SW480 (cell line): ENCODE measurements at regions not wholly inside any gene's neighbourhood (a gene's known extent, or its start where the extent isn't known, plus 50 kb on each side); places are given as distances from the start of the nearest gene placed in this dataset.
"Not testable (repeated sequence)": the region's sequence is repeated elsewhere in the genome, so short reads cannot be mapped to it uniquely, and the experiment has no call there.

ENCODE experiments used
- DNase-seq: peaks from one replicate; pipeline ENCODE4 v3.0.0-alpha.2; 2016; ENCODE audit warnings: low spot score

GRCh38 chr4:129682586-129682985 is 586.6 kb downstream of the C4orf33 start:
- no peak for DNase-seq

GRCh38 chr4:129707949-129708348 is 612.0 kb downstream of the C4orf33 start:
- DNase-seq: no peak

- DNase-seq: no peak
Observed at GRCh38 chr4:129708784-129709183, 612.8 kb downstream of the C4orf33 start.

- DNase-seq: no peak
Observed at GRCh38 chr4:129738175-129738574, 642.2 kb downstream of the C4orf33 start.

GRCh38 chr4:129747756-129748155 is 651.8 kb downstream of the C4orf33 start:
- DNase-seq: no peak

- DNase-seq: no peak
Observed at GRCh38 chr4:129748991-129749390, 653.0 kb downstream of the C4orf33 start.

GRCh38 chr4:129751646-129752045 is 655.7 kb downstream of the C4orf33 start:
- DNase-seq: no peak

- DNase-seq: no peak
Observed at GRCh38 chr4:129783596-129783995, 687.6 kb downstream of the C4orf33 start.

GRCh38 chr4:129788486-129788885 is 692.5 kb downstream of the C4orf33 start:
- no peak for DNase-seq

- no peak for DNase-seq
Observed at GRCh38 chr4:129804461-129804981, 708.6 kb downstream of the C4orf33 start.

- DNase-seq: no peak
Observed at GRCh38 chr4:129806986-129807385, 711.0 kb downstream of the C4orf33 start.

- no peak for DNase-seq
Observed at GRCh38 chr4:129808242-129808641, 712.3 kb downstream of the C4orf33 start.

- no peak for DNase-seq
Observed at GRCh38 chr4:129821073-129821472, 725.1 kb downstream of the C4orf33 start.

- DNase-seq: no peak
Observed at GRCh38 chr4:129821963-129822362, 726.0 kb downstream of the C4orf33 start.

- no peak for DNase-seq
Observed at GRCh38 chr4:129822701-129823100, 726.7 kb downstream of the C4orf33 start.

- no peak for DNase-seq
Observed at GRCh38 chr4:129823105-129823504, 727.2 kb downstream of the C4orf33 start.

- no peak for DNase-seq
Observed at GRCh38 chr4:129829373-129829772, 733.4 kb downstream of the C4orf33 start.

- no peak for DNase-seq
Observed at GRCh38 chr4:129839687-129840086, 743.7 kb downstream of the C4orf33 start.

- DNase-seq: no peak
Observed at GRCh38 chr4:129842096-129842495, 746.1 kb downstream of the C4orf33 start.

- no peak for DNase-seq
Observed at GRCh38 chr4:129852434-129852833, 756.5 kb downstream of the C4orf33 start.

- DNase-seq: not testable (repeated sequence)
Observed at GRCh38 chr4:129853685-129854467, 757.9 kb downstream of the C4orf33 start.

- no peak for DNase-seq
Observed at GRCh38 chr4:129862461-129862860, 766.5 kb downstream of the C4orf33 start.

- no peak for DNase-seq
Observed at GRCh38 chr4:129863206-129863605, 767.3 kb downstream of the C4orf33 start.

GRCh38 chr4:129883996-129884395 is 788.0 kb downstream of the C4orf33 start:
- no peak for DNase-seq
